ENCODE measurements at regions not wholly inside any gene's neighbourhood (a gene's known extent, or its start where the extent isn't known, plus 50 kb on each side); places are given as distances from the start of the nearest gene placed in this dataset.

- H3K4me3 ChIP-seq (ENCODE audit: insufficient read depth, low read length, poor library complexity, severe bottlenecking): no peak overlapping the region
- TF ChIP-seq, protein P1, sequence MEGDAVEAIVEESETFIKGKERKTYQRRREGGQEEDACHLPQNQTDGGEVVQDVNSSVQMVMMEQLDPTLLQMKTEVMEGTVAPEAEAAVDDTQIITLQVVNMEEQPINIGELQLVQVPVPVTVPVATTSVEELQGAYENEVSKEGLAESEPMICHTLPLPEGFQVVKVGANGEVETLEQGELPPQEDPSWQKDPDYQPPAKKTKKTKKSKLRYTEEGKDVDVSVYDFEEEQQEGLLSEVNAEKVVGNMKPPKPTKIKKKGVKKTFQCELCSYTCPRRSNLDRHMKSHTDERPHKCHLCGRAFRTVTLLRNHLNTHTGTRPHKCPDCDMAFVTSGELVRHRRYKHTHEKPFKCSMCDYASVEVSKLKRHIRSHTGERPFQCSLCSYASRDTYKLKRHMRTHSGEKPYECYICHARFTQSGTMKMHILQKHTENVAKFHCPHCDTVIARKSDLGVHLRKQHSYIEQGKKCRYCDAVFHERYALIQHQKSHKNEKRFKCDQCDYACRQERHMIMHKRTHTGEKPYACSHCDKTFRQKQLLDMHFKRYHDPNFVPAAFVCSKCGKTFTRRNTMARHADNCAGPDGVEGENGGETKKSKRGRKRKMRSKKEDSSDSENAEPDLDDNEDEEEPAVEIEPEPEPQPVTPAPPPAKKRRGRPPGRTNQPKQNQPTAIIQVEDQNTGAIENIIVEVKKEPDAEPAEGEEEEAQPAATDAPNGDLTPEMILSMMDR (IDR thresholded peaks at IDR 0.05; ENCODE audit: insufficient read depth, low read length, poor library complexity, severe bottlenecking): no peak
- no peak for TF ChIP-seq EZH2phosphoT487 (conservative IDR thresholded peaks at IDR 0.05; ENCODE audit: low read length)
- no peaks in the 10 kb centered on the region for H3K27me3 ChIP-seq (ENCODE audit: low read length)
- no peaks in the 10 kb centered on the region for H3F3A ChIP-seq (ENCODE audit: insufficient read depth)
- no peaks in the 10 kb centered on the region for H3K79me2 ChIP-seq (ENCODE audit: insufficient read depth, low read length)
- H3K9me3 ChIP-seq (ENCODE audit: insufficient read depth, low read length): no peaks in the 10 kb centered on the region
- no peak overlapping the region for H2AFZ ChIP-seq (ENCODE audit: low read depth, low read length, severe bottlenecking)
- no peak overlapping the region for H3K9ac ChIP-seq (ENCODE audit: low read length)
- H3K4me2 ChIP-seq (ENCODE audit: low read depth, low read length, poor library complexity, severe bottlenecking): no peak overlapping the region
- H3K36me3 ChIP-seq (ENCODE audit: low read length): no peaks in the 10 kb centered on the region
- H4K20me1 ChIP-seq (ENCODE audit: low read depth, low read length): no peaks in the 10 kb centered on the region
- no peaks in the 10 kb centered on the region for H3K9me2 ChIP-seq (replicated peaks; ENCODE audit: insufficient read depth, low read length)
- H3K27ac ChIP-seq (ENCODE audit: low read depth, low read length): no peak overlapping the region
Measured at GRCh38 chr13:107392205-107392604, 823.1 kb downstream of the LIG4 start.

GRCh38 chr13:107387525-107387924, 819.6 kb upstream of the ARGLU1 start:
- Histone ChIP-seq H3K79me2 (ENCODE audit: insufficient read depth, low read length) (no peaks in the 10 kb centered on the region), H3K27me3 (ENCODE audit: low read length) (no peaks in the 10 kb centered on the region), H3K27ac (ENCODE audit: low read depth, low read length) (no peak overlapping the region), H3K4me3 (ENCODE audit: insufficient read depth, low read length, poor library complexity, severe bottlenecking) (no peak overlapping the region), H3K9me3 (ENCODE audit: insufficient read depth, low read length) (no peaks in the 10 kb centered on the region), H3K9me2 (replicated peaks; ENCODE audit: insufficient read depth, low read length) (no peaks in the 10 kb centered on the region), H3K9ac (ENCODE audit: low read length) (no peak overlapping the region), H3K4me2 (ENCODE audit: low read depth, low read length, poor library complexity, severe bottlenecking) (no peak overlapping the region), H2AFZ (ENCODE audit: low read depth, low read length, severe bottlenecking) (no peak overlapping the region), H3K36me3 (ENCODE audit: low read length) (no peaks in the 10 kb centered on the region), H4K20me1 (ENCODE audit: low read depth, low read length) (no peaks in the 10 kb centered on the region), H3F3A (ENCODE audit: insufficient read depth) (no peaks in the 10 kb centered on the region)
- TF ChIP-seq, protein P1 (IDR thresholded peaks at IDR 0.05; ENCODE audit: insufficient read depth, low read length, poor library complexity, severe bottlenecking): no peak
- no peak for TF ChIP-seq EZH2phosphoT487 (conservative IDR thresholded peaks at IDR 0.05; ENCODE audit: low read length)

DNA sequence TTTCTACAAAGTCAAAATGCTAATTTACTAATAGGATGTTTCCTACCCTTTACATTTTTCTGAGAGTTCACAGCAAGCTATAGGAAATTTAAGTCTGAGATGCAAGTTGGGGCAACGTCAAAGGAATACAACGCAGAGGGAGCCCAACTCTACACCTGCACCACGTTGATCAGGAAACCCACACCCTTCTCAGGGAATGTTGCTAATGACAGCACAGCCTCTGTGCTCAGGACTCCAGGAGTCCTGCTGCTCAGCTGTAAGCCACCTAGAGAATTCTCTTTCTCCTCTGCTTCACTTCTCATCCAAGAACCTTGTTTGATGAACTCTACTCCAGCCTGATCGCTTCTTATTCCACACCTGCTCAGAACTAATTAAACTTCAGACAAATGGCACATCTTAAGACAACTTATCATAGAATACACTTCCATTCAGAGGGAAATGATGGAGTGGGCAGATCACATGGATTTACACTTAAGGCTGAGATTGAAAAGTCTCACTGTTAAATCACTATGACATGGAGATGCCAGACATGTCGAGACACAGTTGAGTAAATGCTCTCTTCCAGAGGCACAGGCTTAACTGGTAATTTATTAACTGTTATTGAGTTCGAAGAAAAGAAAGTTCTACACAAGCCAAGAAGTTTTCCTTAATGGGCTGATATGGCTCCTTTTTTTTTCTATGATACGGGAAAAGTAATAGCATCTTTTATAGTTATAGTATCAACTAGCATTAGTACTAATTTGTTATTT, 811.6 kb upstream of the ARGLU1 start:
- Histone ChIP-seq H3K4me2 (ENCODE audit: low read depth, low read length, poor library complexity, severe bottlenecking) (no peak overlapping the region), H3K27ac (ENCODE audit: low read depth, low read length) (no peak overlapping the region), H3K9ac (ENCODE audit: low read length) (no peak overlapping the region), H3K36me3 (ENCODE audit: low read length) (no peaks in the 10 kb centered on the region), H3K79me2 (ENCODE audit: insufficient read depth, low read length) (no peaks in the 10 kb centered on the region), H3K4me3 (ENCODE audit: insufficient read depth, low read length, poor library complexity, severe bottlenecking) (no peak overlapping the region), H3K9me3 (ENCODE audit: insufficient read depth, low read length) (no peaks in the 10 kb centered on the region), H2AFZ (ENCODE audit: low read depth, low read length, severe bottlenecking) (no peak overlapping the region), H4K20me1 (ENCODE audit: low read depth, low read length) (no peaks in the 10 kb centered on the region), H3K27me3 (ENCODE audit: low read length) (no peaks in the 10 kb centered on the region), H3F3A (ENCODE audit: insufficient read depth) (no peaks in the 10 kb centered on the region), H3K9me2 (replicated peaks; ENCODE audit: insufficient read depth, low read length) (no peaks in the 10 kb centered on the region)
- TF ChIP-seq EZH2phosphoT487 (conservative IDR thresholded peaks at IDR 0.05; ENCODE audit: low read length): no peak
- TF ChIP-seq, protein P1 (IDR thresholded peaks at IDR 0.05; ENCODE audit: insufficient read depth, low read length, poor library complexity, severe bottlenecking): no peak

Data from SU-DHL-6 (cell line).